Effector memory CD8-positive, alpha-beta T cell (primary cell): ENCODE measurements at regions not wholly inside any gene's neighbourhood (a gene's known extent, or its start where the extent isn't known, plus 50 kb on each side); places are given as distances from the start of the nearest gene placed in this dataset.
"Not testable (repeated sequence)": the region's sequence is repeated elsewhere in the genome, so short reads cannot be mapped to it uniquely, and the experiment has no call there.

Experiments
- ATAC-seq: fragments of 150-1000 bp; cut with Tn5 transposase; replicated peaks from 2 replicates; pipeline ENCODE4 v1.10.0; 2021; ENCODE audit warnings: mild to moderate bottlenecking, moderate library complexity
- DNase-seq, 3 experiments: peaks; one replicate each; pipeline ENCODE4 v3.0.0; 2021
- H3K27ac Mint-ChIP-seq, 2 donors: one replicate each; pipeline ENCODE4 v1.8.0; 2022; ENCODE audit warnings: mild to moderate bottlenecking in 2 of 2, mixed read lengths in 2 of 2, moderate library complexity in 2 of 2
- H3K27me3 Mint-ChIP-seq, 2 donors: one replicate each; pipeline ENCODE4 v1.8.0; 2022; ENCODE audit warnings: mixed read lengths in 2 of 2
- H3K36me3 Mint-ChIP-seq: one replicate; pipeline ENCODE4 v1.8.0; 2022; ENCODE audit warnings: mild to moderate bottlenecking, moderate library complexity, mixed read lengths; ENCODE audit not compliant: insufficient read depth
- H3K4me1 Mint-ChIP-seq, 2 donors: one replicate each; pipeline ENCODE4 v1.8.0; 2022; ENCODE audit warnings: low read depth in 2 of 2, mixed read lengths in 2 of 2
- H3K4me3 Mint-ChIP-seq, 2 donors: one replicate each; pipeline ENCODE4 v1.8.0; 2022; ENCODE audit warnings: mild to moderate bottlenecking in 2 of 2, mixed read lengths in 2 of 2, moderate library complexity in 2 of 2
- H3K9me3 Mint-ChIP-seq, 2 donors: one replicate each; pipeline ENCODE4 v1.8.0; 2022; ENCODE audit warnings: mixed read lengths in 2 of 2

GRCh38 chr4:74505355-74505978 is 60.5 kb downstream of the AREG start:
- H3K27ac Mint-ChIP-seq, H3K4me3 Mint-ChIP-seq, ATAC-seq, H3K36me3 Mint-ChIP-seq, DNase-seq, H3K4me1 Mint-ChIP-seq, H3K9me3 Mint-ChIP-seq: not testable (repeated sequence)
- peaks cover 30 to 35% of the 10 kb centered on the region in 2 donors for H3K27me3 Mint-ChIP-seq

GRCh38 chr4:74509363-74509762 is 64.4 kb downstream of the AREG start:
- H3K4me3 Mint-ChIP-seq: not testable (repeated sequence)

GRCh38 chr4:74516303-74516702 is 71.4 kb downstream of the AREG start:
- H3K4me3 Mint-ChIP-seq: no peak overlapping the region
- H3K9me3 Mint-ChIP-seq: no peaks in the 10 kb centered on the region
- H3K27me3 Mint-ChIP-seq: peaks cover 9 to 10% of the 10 kb centered on the region in 2 donors
- H3K27ac Mint-ChIP-seq: no peak overlapping the region
- H3K36me3 Mint-ChIP-seq: no peaks in the 10 kb centered on the region
- ATAC-seq (no peak), DNase-seq (no peak)
- no peaks in the 10 kb centered on the region for H3K4me1 Mint-ChIP-seq

More at GRCh38 chr4:74509363-74509762, 64.4 kb downstream of the AREG start:
- not testable (repeated sequence) for ATAC-seq, DNase-seq, H3K4me1 Mint-ChIP-seq, H3K27ac Mint-ChIP-seq, H3K9me3 Mint-ChIP-seq, H3K36me3 Mint-ChIP-seq
- H3K27me3 Mint-ChIP-seq: peaks cover 14 to 16% of the 10 kb centered on the region in 2 donors

- H3K4me3 Mint-ChIP-seq: no peak overlapping the region
- DNase-seq (no peak), ATAC-seq (no peak)
- H3K9me3 Mint-ChIP-seq: no peaks in the 10 kb centered on the region
- H3K27me3 Mint-ChIP-seq: peaks cover 9 to 10% of the 10 kb centered on the region in 2 donors
- no peaks in the 10 kb centered on the region for H3K36me3 Mint-ChIP-seq
- H3K27ac Mint-ChIP-seq: no peak overlapping the region
- no peaks in the 10 kb centered on the region for H3K4me1 Mint-ChIP-seq
Observed at GRCh38 chr4:74517996-74518395, 73.1 kb downstream of the AREG start.

GRCh38 chr4:74522251-74522991 is 77.5 kb downstream of the AREG start:
- Mint-ChIP-seq H3K9me3 (no peaks in the 10 kb centered on the region), H3K4me1 (no peaks in the 10 kb centered on the region), H3K36me3 (no peaks in the 10 kb centered on the region), H3K27ac (no peak overlapping the region), H3K27me3 (peaks cover 9 to 15% of the 10 kb centered on the region in 2 donors), H3K4me3 (no peak overlapping the region)
- no peak for ATAC-seq
- no peak for DNase-seq

- Mint-ChIP-seq H3K4me3 (no peak overlapping the region), H3K4me1 (no peaks in the 10 kb centered on the region), H3K27me3 (peaks cover 7 to 15% of the 10 kb centered on the region in 2 donors), H3K36me3 (no peaks in the 10 kb centered on the region), H3K27ac (no peak overlapping the region), H3K9me3 (no peaks in the 10 kb centered on the region)
- ATAC-seq (no peak), DNase-seq (no peak)
Observed at GRCh38 chr4:74523096-74523495, 78.2 kb downstream of the AREG start.

GRCh38 chr4:74524985-74525384 is 80.0 kb downstream of the AREG start:
- no peaks in the 10 kb centered on the region for H3K36me3 Mint-ChIP-seq
- no peak overlapping the region for H3K27ac Mint-ChIP-seq
- no peak overlapping the region for H3K4me3 Mint-ChIP-seq
- no peaks in the 10 kb centered on the region for H3K4me1 Mint-ChIP-seq
- peaks cover 0 to 8% of the 10 kb centered on the region in 2 donors for H3K27me3 Mint-ChIP-seq
- no peak for DNase-seq
- no peak for ATAC-seq
- no peaks in the 10 kb centered on the region for H3K9me3 Mint-ChIP-seq

- ATAC-seq (no peak), DNase-seq (no peak)
- Mint-ChIP-seq H3K4me3 (no peak overlapping the region), H3K27me3 (peaks cover 0 to 6% of the 10 kb centered on the region in 2 donors), H3K27ac (no peak overlapping the region), H3K36me3 (no peaks in the 10 kb centered on the region), H3K9me3 (no peaks in the 10 kb centered on the region), H3K4me1 (no peaks in the 10 kb centered on the region)
Observed at GRCh38 chr4:74527049-74527448, 82.1 kb downstream of the AREG start.

GRCh38 chr4:74528178-74528577 is 83.2 kb downstream of the AREG start:
- H3K4me3 Mint-ChIP-seq: no peak overlapping the region
- peaks cover 0 to 6% of the 10 kb centered on the region in 2 donors for H3K27me3 Mint-ChIP-seq
- no peak for ATAC-seq
- no peaks in the 10 kb centered on the region for H3K4me1 Mint-ChIP-seq
- no peaks in the 10 kb centered on the region for H3K36me3 Mint-ChIP-seq
- DNase-seq: no peak
- H3K9me3 Mint-ChIP-seq: no peaks in the 10 kb centered on the region
- no peak overlapping the region for H3K27ac Mint-ChIP-seq

GRCh38 chr4:74529284-74530041 is 84.5 kb downstream of the AREG start:
- ATAC-seq: no peak
- Mint-ChIP-seq H3K4me3 (no peak overlapping the region), H3K4me1 (no peaks in the 10 kb centered on the region), H3K9me3 (no peaks in the 10 kb centered on the region), H3K36me3 (no peaks in the 10 kb centered on the region), H3K27ac (no peak overlapping the region), H3K27me3 (peaks cover 0 to 6% of the 10 kb centered on the region in 2 donors)
- no peak for DNase-seq

GRCh38 chr4:74531963-74532794 is 87.2 kb downstream of the AREG start:
- ATAC-seq: peak; percentile 45

GRCh38 chr4:74534121-74534520 is 89.2 kb downstream of the AREG start:
- no peak overlapping the region for H3K4me3 Mint-ChIP-seq
- DNase-seq: no peak
- H3K36me3 Mint-ChIP-seq: no peaks in the 10 kb centered on the region
- no peaks in the 10 kb centered on the region for H3K9me3 Mint-ChIP-seq
- peaks cover 0 to 8% of the 10 kb centered on the region in 2 donors for H3K27me3 Mint-ChIP-seq
- ATAC-seq: no peak
- no peaks in the 10 kb centered on the region for H3K4me1 Mint-ChIP-seq
- H3K27ac Mint-ChIP-seq: no peak overlapping the region

More at GRCh38 chr4:74531963-74532794, 87.2 kb downstream of the AREG start:
- Mint-ChIP-seq H3K9me3 (no peaks in the 10 kb centered on the region), H3K4me1 (no peaks in the 10 kb centered on the region), H3K27ac (no peak overlapping the region), H3K4me3 (no peak overlapping the region), H3K27me3 (peaks cover 0 to 1% of the 10 kb centered on the region in 2 donors), H3K36me3 (no peaks in the 10 kb centered on the region)
- peak in 1 of 3 experiments; percentile 5 for DNase-seq

GRCh38 chr4:74534936-74535335 is 90.0 kb downstream of the AREG start:
- no peak for ATAC-seq
- no peak overlapping the region for H3K27ac Mint-ChIP-seq
- DNase-seq: no peak
- no peaks in the 10 kb centered on the region for H3K4me1 Mint-ChIP-seq
- H3K27me3 Mint-ChIP-seq: peaks cover 0 to 8% of the 10 kb centered on the region in 2 donors
- no peaks in the 10 kb centered on the region for H3K36me3 Mint-ChIP-seq
- no peaks in the 10 kb centered on the region for H3K9me3 Mint-ChIP-seq
- H3K4me3 Mint-ChIP-seq: no peak overlapping the region
